ENCODE measurements at regions not wholly inside any gene's neighbourhood (a gene's known extent, or its start where the extent isn't known, plus 50 kb on each side); places are given as distances from the start of the nearest gene placed in this dataset.

DNA sequence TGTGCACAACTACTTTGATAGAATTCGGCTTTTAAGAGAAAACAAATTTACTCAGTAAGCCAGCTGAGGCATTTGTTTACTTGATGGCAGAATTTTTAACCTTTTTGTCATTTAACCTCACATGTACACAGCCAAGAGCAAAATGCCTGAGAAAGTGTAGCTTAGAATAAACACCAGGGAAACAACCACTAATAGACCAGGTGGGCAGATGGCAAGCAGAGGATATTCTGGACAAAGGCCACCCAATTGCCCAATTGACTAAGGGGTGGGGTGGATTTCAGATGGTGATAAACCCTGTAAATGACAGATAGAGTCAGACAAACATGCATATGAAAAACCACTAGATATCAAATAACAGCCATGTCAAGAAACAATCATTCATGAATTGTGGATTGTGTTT lies 190.7 kb upstream of the FBXL4 start:
- no peak for DNase-seq (ENCODE audit: low spot score)

DNA sequence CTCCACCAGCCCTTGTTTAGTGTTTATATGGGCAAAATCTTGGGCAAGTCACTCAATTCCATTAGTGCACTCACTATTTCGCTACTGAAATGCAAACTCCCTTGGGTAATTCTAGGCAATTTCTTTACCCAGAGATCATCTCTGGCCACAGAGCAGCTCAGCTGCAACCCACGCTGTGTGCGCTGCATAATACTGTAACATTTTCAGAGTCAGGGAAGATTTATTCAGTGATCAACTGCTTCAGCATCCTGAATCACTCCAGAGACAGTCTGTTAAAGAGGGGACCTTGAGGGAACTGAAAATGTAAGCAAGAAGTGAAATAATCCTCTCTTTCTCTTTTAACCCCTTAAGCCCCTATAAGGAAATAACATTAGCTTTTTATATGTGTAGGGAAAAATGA lies 189.6 kb upstream of the FBXL4 start:
- DNase-seq (ENCODE audit: low spot score), result no peak

DNA sequence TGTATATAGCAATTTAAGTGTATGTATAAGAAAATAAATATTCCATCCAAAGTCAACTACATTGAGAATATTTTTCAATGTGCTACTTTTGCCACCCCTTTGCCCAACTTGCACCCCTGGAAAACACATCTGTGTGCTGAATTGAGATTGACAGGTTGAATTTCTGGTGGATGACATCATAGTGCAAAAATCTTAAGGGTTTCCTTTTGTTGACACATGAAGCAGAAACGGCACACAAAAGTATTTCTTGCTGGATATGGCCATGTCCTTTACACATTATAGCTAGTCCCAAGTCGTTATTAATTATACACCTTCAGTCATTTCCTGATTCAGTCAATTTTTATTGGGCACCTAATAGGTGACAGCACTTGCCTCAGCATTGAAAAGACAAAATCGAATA lies 188.7 kb upstream of the FBXL4 start:
- no peak for DNase-seq (ENCODE audit: low spot score)

DNA sequence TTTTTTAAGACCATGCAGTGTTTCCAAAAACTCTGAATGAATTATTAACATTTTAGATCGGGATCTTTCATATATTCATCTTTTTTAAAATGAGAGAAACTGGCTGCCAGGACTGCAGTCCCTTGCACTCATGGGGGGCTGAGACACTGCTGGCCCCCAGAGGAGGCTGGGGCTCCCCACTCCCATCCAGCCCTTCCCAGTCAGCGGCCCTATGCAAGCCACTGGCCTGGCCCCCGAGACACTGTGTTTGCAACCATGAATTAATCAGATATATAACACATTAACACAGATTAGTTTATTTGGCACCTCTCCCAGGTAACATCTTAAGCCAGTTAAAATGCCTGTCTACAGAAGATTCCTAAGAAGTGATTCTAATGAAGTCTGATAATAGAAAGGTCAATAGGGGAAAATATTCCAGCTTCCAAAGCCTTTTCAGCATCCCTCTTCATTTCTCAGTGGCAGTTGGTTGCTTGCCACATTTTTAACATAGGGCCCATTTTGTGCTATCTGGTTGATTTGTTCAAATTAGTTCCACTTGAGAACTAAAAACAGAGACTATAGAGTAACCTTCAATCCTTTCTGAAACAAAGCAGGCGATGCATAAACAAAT lies 184.4 kb upstream of the FBXL4 start:
- no peak for DNase-seq (ENCODE audit: low spot score)

DNA sequence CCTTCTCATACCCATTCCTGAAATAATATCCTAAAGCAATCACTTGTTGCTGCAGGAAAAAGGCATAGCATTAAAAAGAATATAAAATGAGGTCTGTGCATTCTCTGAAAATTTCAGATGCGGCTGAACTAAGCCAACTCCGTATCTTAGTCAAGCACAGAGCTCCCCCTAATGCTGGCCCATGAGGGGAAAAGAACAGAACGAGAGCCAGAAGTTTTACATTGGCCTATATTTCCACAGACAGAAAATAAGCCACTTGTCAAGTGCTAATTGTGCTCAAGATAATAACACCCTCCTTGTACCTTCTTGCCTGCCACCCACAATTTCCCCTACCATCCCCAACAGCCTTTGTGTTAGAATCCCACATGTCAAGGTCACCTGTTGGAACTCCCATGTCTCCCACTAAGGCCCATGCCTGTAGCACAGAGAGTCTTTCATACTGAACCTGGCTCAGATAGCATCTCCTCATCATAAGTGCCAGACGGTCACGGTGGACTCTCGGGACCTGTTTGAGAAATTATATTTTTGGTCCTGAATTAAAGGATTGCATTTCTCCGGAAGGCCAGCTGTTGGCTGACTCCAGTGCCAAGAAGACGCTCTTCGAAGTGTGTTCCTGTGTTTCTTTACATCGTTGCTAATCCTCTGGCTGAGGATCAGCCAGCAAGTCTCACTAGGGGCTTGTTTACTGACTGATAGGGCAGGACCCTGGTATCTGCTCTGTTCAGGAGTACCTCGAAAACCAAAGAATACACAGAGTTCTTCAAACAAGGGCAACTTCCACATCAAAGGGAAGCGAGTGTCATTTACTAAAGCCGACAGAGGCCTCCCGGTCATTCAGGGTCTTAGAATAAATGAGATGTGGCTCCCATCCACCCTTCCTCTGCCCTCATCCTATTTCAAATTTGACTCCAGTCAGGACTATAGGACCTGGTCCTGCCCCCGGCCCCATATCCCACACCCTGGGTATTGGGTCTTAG lies 183.4 kb upstream of the FBXL4 start:
- DNase-seq (ENCODE audit: low spot score), result no peak

DNA sequence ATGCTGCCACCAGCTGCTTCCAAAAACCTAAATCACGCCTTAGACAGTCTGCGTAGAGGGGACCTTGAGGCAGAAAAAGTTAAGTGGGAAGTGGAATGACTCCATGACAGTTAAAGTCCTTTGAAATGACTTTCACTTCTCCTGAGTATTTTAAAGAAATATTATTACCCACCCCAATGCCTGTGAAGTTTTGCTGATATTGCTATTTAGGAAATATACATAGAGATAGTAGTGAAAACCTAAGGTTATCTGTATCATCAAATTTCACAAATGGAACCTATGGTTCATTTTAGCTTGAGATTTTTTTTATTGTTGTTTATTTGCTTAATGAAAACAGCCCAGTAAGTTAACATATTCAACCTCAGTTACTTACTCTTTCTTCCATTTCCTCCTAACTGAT lies 182.1 kb upstream of the FBXL4 start:
- no peak for DNase-seq (ENCODE audit: low spot score)

DNA sequence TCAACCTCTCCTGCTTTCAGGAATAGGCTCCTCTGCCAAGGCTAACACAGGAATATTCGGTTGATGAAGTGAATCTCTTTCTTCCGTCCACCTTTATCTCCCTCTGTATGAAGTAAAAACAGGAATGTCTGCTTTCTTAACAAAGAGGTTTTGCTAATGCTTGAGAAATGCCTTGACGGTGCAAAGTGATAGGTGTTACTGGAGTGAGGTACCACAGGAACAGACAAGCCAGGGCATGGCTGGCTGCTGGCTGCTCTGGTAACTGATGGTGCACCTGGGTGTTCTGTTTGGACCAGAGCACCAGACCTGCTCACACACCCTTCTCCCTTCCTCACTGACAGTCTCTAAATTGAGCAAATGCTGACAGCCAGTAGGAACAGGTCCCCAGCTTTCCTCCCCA lies 174.0 kb upstream of the FBXL4 start:
- DNase-seq (ENCODE audit: low spot score), result no peak

DNA sequence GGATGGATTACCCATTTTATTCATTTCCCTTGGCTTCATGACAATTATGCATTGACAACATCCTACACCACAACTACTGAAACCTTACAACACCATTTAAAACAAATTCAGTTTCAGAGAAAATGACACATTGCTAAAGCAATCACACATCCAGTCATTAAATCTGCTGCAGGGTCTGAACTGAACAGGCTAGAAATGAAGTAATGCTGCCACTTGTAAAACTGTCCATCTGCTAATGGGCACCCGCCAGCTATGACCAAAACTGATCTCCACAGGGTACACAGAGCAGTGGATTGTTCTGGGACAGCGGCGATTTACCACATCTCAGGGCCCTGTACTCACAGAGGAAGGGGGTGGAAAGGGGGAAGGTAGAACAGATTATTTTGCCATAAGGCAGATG lies 172.9 kb upstream of the FBXL4 start:
- no peak for DNase-seq (ENCODE audit: low spot score)

DNA sequence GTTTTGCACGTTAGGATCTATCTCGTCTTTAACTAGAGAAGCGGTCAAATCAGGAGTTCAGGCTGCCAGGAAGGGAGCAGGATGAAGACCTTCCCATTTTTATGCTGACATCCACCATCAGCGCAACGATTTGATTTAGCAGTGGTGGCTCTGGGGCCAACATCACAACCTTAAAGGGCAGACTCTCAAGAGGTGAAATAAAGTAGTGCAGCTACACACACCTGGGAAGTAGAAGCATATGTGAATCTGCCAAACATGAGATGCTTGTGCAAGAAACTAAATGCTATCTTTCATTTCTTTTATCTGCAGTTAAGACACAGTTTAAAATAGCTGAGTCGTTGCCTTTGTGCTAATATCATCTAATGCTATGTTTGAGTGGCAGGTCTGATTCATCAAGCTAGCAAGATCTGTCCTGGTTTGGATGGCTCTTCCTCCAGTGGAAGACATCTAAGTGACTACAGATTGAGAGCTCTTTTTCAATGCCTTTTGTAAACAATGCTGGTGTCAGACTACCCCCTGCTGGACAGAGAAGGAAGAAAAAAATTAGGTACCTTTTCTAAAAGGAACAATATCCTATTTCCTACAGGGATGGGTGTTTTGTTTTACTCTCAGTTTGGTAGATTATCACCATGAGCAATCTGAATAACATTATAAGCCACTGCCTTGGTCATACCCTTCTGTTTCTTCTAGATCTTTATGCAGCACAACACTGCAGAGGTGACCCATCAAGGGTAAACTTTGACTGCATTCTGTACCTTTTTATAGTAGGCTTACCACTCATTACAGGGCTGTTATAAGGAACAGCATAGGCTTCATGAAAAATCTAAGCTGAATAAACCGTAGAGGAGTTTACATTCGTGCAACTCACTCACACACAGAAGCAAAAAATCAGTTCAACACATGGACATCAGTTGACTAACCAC lies 171.6 kb upstream of the FBXL4 start:
- peak; percentile 75 for DNase-seq (ENCODE audit: low spot score)

DNA sequence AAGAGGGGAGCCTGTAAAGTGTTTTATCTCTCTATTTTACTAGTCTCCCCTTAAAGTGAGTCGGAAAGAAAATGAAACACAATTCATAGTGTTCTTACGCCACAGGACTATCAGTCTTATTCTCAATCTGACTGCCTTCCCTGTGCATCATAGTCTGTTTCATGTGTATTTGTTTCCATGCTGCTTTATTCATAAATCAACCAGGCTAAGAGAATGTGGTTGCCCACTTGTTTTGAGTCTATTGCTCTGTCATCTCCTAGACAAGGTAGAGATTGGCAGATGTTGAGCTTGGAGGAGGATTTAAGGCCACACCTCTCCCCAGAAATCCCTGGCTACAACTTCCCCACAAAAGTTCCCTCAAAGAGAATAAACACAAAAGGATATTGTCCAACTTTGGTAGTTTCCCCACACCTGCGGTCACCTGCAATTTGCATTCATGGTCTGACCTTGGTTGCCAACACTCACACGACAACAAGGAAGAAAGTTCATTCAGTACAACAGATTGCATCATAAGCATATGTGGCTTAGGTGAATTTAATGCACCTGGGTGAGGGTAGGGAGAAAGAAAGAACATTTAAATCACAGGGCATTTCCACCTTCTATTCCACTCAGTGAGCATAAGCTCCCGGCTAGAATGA lies 167.1 kb upstream of the FBXL4 start:
- no peak for DNase-seq (ENCODE audit: low spot score)

DNA sequence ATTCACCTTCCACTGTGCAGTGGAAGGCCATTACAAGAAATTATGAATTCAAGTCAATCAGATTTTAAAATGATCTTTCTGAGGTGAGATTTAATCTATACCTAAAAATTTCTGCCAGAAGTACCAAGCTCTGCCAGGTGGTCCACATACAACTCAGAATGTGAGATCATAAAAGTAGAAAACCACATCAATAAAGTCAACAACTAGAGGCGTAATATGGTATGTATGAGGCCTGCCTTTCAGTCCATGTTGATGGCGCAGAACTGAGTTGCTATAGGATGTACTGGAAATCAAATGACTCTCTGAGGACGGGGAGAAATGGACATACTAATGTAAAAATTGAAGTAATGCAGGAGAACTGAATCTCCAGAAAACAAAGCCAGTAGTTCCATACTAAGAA lies 163.8 kb upstream of the FBXL4 start:
- no peak for DNase-seq (ENCODE audit: low spot score)

DNA sequence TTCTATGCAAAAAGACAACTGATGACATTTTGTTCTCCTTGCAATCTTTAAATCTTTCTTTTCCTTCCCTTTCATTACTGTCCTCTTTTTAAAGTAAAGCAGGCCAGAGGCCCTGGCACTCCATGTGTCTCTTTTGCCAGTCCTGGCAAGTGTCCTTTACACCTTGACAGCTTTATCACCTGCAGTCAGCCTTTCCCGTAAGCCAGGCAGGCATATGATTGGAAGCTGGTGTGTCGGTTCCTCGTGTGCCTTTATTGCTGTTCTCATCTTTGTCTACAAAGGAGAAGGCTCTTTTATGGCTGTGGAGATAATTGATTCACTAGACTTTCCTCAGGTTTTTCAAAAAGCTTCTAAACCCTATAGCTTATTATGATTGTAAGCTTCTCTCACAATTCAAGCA lies 162.3 kb upstream of the FBXL4 start:
- DNase-seq (ENCODE audit: low spot score), result no peak

DNA sequence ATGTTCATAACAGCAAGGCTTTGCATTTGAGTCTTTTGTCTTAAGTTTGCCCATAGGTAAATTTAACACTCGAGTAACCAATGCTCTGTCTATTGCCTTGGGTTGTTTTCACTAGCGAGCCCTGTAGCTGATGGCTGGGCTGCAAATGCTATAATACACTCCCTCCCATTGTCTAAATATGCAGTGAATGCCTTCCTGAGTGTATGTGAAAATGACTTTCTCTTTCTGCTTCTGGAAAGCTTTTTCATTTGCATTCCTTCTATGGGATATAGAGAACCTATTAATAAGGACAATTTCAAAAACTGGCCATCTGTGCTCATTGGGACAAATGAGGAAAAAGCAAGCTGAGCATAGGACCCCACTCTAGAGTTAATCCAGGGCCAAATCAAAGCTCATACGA lies 156.5 kb upstream of the FBXL4 start:
- no peak for DNase-seq (ENCODE audit: low spot score)

DNA sequence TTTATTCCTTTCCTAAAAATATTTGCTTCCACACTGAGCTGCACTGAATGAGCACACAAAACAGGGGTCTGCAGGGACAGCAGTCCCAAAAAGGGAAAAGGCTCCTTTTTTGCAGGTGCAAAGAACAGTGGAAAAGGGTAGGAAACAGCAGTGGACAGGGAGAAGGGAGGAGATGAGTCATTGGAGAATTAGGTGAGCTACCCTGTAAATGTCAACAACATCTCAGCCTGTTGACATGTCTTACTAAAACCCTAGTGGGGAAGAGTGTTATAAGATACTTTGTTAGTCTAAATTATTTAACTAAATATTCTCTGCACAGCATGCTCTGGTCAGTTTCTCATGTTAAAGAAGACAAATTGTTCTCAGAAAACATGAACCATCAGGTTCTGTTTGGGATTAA lies 151.5 kb upstream of the FBXL4 start:
- no peak for DNase-seq (ENCODE audit: low spot score)

DNA sequence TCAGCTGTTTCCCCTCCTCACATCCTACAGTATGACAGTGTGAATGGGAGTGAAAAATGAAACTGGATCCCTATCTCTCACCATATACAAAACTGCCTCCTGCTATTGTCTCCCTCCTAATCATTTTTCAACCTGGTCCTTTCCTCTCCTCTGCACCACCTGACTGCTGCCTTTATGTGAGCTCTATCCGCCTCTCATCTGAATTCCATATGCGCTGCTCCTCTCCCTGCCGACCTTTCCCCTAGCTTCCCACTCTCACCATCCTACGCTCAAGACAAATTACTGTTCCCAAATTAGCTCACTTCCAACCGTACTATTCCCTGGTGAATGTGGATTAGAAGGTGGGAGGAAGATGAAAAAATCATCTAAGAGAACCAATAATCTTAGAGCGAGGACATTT lies 148.4 kb upstream of the FBXL4 start:
- no peak for DNase-seq (ENCODE audit: low spot score)

DNA sequence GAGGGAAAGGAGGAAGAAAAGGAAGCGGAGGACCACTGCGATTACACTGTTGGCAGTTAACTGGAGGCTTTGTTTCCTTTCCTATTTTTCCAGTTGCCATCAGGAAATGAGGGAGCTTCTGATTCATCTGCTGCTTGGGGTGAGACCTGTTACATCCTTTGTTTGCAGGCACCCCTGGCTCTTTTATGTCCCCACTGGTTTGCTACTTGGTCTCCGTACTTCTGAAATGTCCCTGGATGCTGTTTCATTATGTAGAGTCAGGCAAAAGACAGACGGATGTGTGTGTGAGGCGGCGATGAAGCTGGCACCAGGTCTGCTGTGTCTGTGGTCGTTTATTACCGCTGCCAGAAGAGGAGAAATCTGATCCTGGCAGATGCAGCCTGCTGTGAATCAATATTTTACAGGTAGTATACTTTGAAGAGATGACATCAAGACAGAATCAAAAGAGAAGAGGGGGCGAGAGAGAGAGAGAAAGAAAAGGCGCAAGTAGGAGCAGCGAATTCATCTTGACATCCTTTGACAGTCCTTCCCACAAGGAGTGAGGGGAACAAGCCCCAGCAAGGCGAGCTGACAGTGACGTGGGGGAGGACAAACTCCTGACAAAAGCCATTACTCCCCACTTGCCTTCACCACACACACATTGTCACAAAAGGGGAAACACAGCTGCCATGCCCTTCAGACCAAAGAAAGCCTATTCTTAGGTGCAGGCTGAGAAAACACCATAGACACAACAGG lies 145.9 kb upstream of the FBXL4 start:
- DNase-seq (ENCODE audit: low spot score), result peak; percentile 15

DNA sequence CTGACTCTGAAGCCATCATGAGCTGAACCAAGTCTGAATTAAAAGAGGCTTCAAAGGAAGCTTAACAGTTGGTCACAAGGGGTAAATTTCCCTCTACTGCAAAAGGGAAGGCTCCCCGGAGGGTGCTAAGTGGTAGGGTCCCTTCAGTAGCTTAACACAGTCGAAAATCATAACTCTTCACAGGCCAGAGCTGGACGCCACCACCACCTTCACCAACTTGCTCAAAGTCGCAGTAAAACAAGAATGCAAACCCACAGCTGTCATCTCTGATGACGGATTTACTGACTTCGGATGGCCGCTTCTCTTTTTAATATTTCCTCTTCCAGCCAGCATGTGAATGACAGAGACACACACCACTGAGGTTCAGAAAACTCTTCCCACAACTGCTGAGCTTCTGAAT lies 144.7 kb upstream of the FBXL4 start:
- DNase-seq (ENCODE audit: low spot score), result no peak

DNA sequence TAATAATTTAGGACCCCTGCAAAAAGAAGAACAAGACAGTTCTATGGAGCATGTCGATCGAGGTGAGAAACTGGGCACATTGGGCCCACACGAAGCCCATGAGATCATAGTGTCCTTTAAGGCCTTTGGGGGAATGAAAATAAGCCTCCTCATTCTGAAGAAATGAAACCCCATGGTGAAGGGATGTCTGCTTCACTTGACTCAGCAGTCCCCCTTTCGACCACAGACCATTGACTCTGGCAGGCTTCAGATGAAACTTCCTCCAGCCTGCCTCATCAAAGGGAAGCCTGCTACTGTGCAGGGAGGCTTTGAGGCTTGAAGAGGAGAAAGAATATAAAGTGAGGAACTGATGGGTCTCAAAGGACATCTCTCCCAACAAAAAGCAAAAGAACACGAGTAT lies 144.2 kb upstream of the FBXL4 start:
- no peak for DNase-seq (ENCODE audit: low spot score)

DNA sequence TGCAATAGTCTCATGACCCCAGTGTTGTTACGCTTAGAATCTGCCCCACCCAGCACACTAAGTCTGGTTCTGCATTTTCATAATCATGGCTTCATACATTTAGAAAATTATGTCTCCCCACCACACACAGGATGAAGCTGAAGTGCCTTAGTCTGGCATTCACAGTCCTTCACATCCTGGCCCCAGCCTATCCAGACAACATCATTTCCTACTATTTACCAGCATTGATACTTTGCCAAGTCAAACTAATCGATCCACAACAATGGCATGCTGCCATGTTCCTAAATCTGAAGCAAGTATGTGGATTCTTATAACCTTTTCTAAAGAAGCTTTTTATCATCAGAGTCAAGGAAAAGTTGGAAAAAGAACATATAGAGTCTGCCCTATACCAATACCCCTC lies 132.4 kb upstream of the FBXL4 start:
- no peak for DNase-seq (ENCODE audit: low spot score)

DNA sequence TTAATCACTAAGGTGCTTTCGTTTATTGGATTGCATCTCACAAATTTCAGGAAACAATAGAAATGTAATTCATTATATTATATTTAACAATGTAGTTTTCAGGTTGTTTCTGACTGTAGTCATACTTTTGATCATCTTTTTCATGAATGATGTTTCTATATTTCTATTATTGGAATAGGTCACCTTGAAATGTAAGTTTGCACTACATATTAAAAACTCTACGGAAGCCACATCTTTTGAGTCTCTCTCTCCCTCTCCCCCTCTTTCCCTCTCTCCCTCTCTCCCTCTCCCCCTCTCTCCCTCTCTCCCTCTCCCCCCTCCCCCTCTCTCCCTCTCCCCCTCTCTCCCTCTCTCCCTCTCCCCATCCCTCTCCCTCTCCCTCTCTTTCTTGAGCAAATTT lies 131.3 kb upstream of the FBXL4 start:
- no peak for DNase-seq (ENCODE audit: low spot score)

DNA sequence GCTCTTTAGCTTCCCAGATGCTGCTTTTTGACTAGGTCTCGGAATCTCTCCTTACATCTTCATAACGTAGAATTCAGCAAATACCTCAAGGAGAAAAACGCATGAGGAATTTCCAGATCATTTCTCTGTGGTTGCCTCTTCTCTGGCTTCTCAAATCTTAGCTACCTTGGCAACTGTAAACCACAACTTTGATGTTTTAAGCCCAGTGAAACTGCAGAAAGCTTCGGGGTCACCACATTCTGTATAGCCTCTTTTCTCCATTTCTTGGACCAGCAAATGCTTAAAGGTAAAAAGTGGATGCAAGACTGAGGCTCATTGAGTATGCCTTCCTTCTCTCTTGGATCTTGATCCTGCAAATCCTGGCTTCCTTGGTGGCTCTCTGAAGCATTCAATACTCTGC lies 125.5 kb upstream of the FBXL4 start:
- no peak for DNase-seq (ENCODE audit: low spot score)
